ENCODE measurements at regions not wholly inside any gene's neighbourhood (a gene's known extent, or its start where the extent isn't known, plus 50 kb on each side); places are given as distances from the start of the nearest gene placed in this dataset.
"Not testable (repeated sequence)": the region's sequence is repeated elsewhere in the genome, so short reads cannot be mapped to it uniquely, and the experiment has no call there.

- no peak for TF ChIP-seq CTCF (IDR thresholded peaks at IDR 0.05)
- no peak for TF ChIP-seq POLR2A (IDR thresholded peaks at IDR 0.05)
- Histone ChIP-seq H3K27ac (no peak overlapping the region), H3K27me3 (no peaks in the 10 kb centered on the region), H3K36me3 (replicated peaks in 1 of 2; ENCODE audit: insufficient read depth in 1 of 2, low read depth in 2 of 2) (no peaks in the 10 kb centered on the region), H3K4me1 (no peaks in the 10 kb centered on the region), H3K4me3 (no peak overlapping the region), H3K9me3 (no peaks in the 10 kb centered on the region)
- WGBS, 2 donors: 73 to 82% methylated on average over 15 of the region's 15 CpGs
- DNase-seq (no peak), ATAC-seq (no peak)
- intact Hi-C loops (cut with DNase I): no loop called here
Measured at GRCh38 chr15:25990220-25990619, 127.1 kb upstream of the ATP10A start.

GRCh38 chr15:25989327-25989726 is 126.2 kb upstream of the ATP10A start:
- TF ChIP-seq CTCF (IDR thresholded peaks at IDR 0.05) (no peak), POLR2A (IDR thresholded peaks at IDR 0.05) (no peak)
- no peaks in the 10 kb centered on the region for H3K36me3 ChIP-seq (replicated peaks in 1 of 2; ENCODE audit: insufficient read depth in 1 of 2, low read depth in 2 of 2)
- peak in 1 of 4 donors; percentile 18 for DNase-seq
- no peaks in the 10 kb centered on the region for H3K9me3 ChIP-seq
- WGBS, 2 donors: 86 to 92% methylated on average over 14 to 25 of the region's 25 CpGs
- no peak for ATAC-seq
- intact Hi-C loops (cut with DNase I): no loop called here
- H3K4me1 ChIP-seq: no peaks in the 10 kb centered on the region
- H3K4me3 ChIP-seq: no peak overlapping the region
- H3K27me3 ChIP-seq: no peaks in the 10 kb centered on the region
- no peak overlapping the region for H3K27ac ChIP-seq

- DNase-seq; H3K27ac ChIP-seq; H3K4me1 ChIP-seq; H3K36me3 ChIP-seq (replicated peaks in 1 of 2; ENCODE audit: insufficient read depth in 1 of 2, low read depth in 2 of 2); intact Hi-C loops (cut with DNase I); ATAC-seq; H3K27me3 ChIP-seq; H3K9me3 ChIP-seq; H3K4me3 ChIP-seq: not testable (repeated sequence)
- 71 to 79% methylated on average over 9 of the region's 9 CpGs for WGBS, 2 donors
Measured at GRCh38 chr15:25988716-25989115, 125.6 kb upstream of the ATP10A start.

- no peak overlapping the region for H3K4me3 ChIP-seq
- TF ChIP-seq POLR2A (IDR thresholded peaks at IDR 0.05): no peak
- no peak for TF ChIP-seq CTCF (IDR thresholded peaks at IDR 0.05)
- H3K36me3 ChIP-seq (replicated peaks in 1 of 2; ENCODE audit: insufficient read depth in 1 of 2, low read depth in 2 of 2): no peaks in the 10 kb centered on the region
- no peak overlapping the region for H3K27ac ChIP-seq
- WGBS, 2 donors: 31 to 41% methylated on average over 4 of the region's 4 CpGs
- intact Hi-C loops (cut with DNase I): no loop called here
- H3K4me1 ChIP-seq: no peaks in the 10 kb centered on the region
- H3K9me3 ChIP-seq: no peaks in the 10 kb centered on the region
- no peak for ATAC-seq
- DNase-seq: no peak
- no peaks in the 10 kb centered on the region for H3K27me3 ChIP-seq
Measured at GRCh38 chr15:25987638-25988037, 124.5 kb upstream of the ATP10A start.

GRCh38 chr15:25985165-25985564 is 122.0 kb upstream of the ATP10A start:
- Histone ChIP-seq H3K36me3 (replicated peaks in 1 of 2; ENCODE audit: insufficient read depth in 1 of 2, low read depth in 2 of 2) (no peaks in the 10 kb centered on the region), H3K27ac (no peak overlapping the region), H3K4me3 (no peak overlapping the region), H3K9me3 (no peaks in the 10 kb centered on the region), H3K27me3 (no peaks in the 10 kb centered on the region), H3K4me1 (no peaks in the 10 kb centered on the region)
- 9 to 12% methylated on average over 4 of the region's 4 CpGs for WGBS, 2 donors
- TF ChIP-seq CTCF (IDR thresholded peaks at IDR 0.05): no peak
- no peak for TF ChIP-seq POLR2A (IDR thresholded peaks at IDR 0.05)
- no peak for ATAC-seq
- intact Hi-C loops (cut with DNase I): no loop called here
- DNase-seq: no peak

Data from body of pancreas (tissue), 4 donors.